NT2/D1 (cell line): ENCODE measurements at regions not wholly inside any gene's neighbourhood (a gene's known extent, or its start where the extent isn't known, plus 50 kb on each side); places are given as distances from the start of the nearest gene placed in this dataset.
"Not testable (repeated sequence)": the region's sequence is repeated elsewhere in the genome, so short reads cannot be mapped to it uniquely, and the experiment has no call there.

Experiments used
- DNase-seq: peaks from one replicate; pipeline ENCODE4 v3.0.0-alpha.2; 2011; ENCODE audit warnings: low read depth, low spot score
- H3K27me3 ChIP-seq: 2 replicates; pipeline ENCODE4 v1.6.0; 2011; ENCODE audit warnings: mild to moderate bottlenecking; ENCODE audit not compliant: insufficient read length, insufficient read depth
- H3K36me3 ChIP-seq: 2 replicates; pipeline ENCODE4 v1.6.1; 2011; ENCODE audit warnings: mild to moderate bottlenecking, low read length, mixed read lengths; ENCODE audit not compliant: insufficient read depth, insufficient read length
- H3K4me1 ChIP-seq: 2 replicates; pipeline ENCODE4 v1.5.1; 2011; ENCODE audit not compliant: insufficient read depth, insufficient read length
- H3K4me3 ChIP-seq: 2 replicates; pipeline ENCODE4 v1.5.1; 2011; ENCODE audit warnings: low read depth; ENCODE audit not compliant: insufficient read length
- H3K9ac ChIP-seq: 2 replicates; pipeline ENCODE4 v1.6.0; 2011; ENCODE audit warnings: low read depth; ENCODE audit not compliant: insufficient read length
- H3K9me3 ChIP-seq: 2 replicates; pipeline ENCODE4 v1.5.1; 2011; ENCODE audit warnings: mild to moderate bottlenecking, low read length; ENCODE audit not compliant: insufficient read depth
- SUZ12 ChIP-seq: IDR thresholded peaks from 2 replicates; pipeline ENCODE4 v1.6.1; 2011; ENCODE audit not compliant: insufficient read length, insufficient read depth; ENCODE audit errors: extremely low read depth
- YY1 ChIP-seq: IDR thresholded peaks from 2 replicates; pipeline ENCODE4 v1.6.1; 2011; ENCODE audit not compliant: insufficient read length, insufficient read depth
- ZNF274 ChIP-seq: IDR thresholded peaks from 2 replicates; pipeline ENCODE4 v1.6.1; 2011; ENCODE audit warnings: mild to moderate bottlenecking, low read depth, low read length

- TF ChIP-seq ZNF274 (no peak), SUZ12 (no peak), YY1 (no peak)
Measured at GRCh38 chr18:51486735-51487366, 289.4 kb upstream of the MEX3C start.

GRCh38 chr18:51490417-51490816 is 292.9 kb upstream of the MEX3C start:
- TF ChIP-seq ZNF274 = no peak
- no peak for TF ChIP-seq YY1
- no peak for TF ChIP-seq SUZ12
- no peak overlapping the region for H3K9ac ChIP-seq
- H3K4me1 ChIP-seq = no peaks in the 10 kb centered on the region
- no peaks in the 10 kb centered on the region for H3K27me3 ChIP-seq
- H3K9me3 ChIP-seq = no peaks in the 10 kb centered on the region
- no peaks in the 10 kb centered on the region for H3K36me3 ChIP-seq
- DNase-seq = no peak
- no peak overlapping the region for H3K4me3 ChIP-seq

More at GRCh38 chr18:51486735-51487366, 289.4 kb upstream of the MEX3C start:
- Histone ChIP-seq H3K9me3 (no peaks in the 10 kb centered on the region), H3K4me1 (no peaks in the 10 kb centered on the region), H3K27me3 (no peaks in the 10 kb centered on the region), H3K9ac (no peak overlapping the region), H3K36me3 (no peaks in the 10 kb centered on the region), H3K4me3 (no peak overlapping the region)
- DNase-seq = no peak

GRCh38 chr18:51490860-51491259 is 293.4 kb upstream of the MEX3C start:
- Histone ChIP-seq H3K9ac (no peak overlapping the region), H3K27me3 (no peaks in the 10 kb centered on the region), H3K36me3 (no peaks in the 10 kb centered on the region), H3K4me3 (no peak overlapping the region), H3K9me3 (no peaks in the 10 kb centered on the region), H3K4me1 (no peaks in the 10 kb centered on the region)
- no peak for DNase-seq
- TF ChIP-seq YY1 (no peak), ZNF274 (no peak), SUZ12 (no peak)

- Histone ChIP-seq H3K36me3 (no peaks in the 10 kb centered on the region), H3K27me3 (no peaks in the 10 kb centered on the region), H3K9ac (no peak overlapping the region), H3K9me3 (no peaks in the 10 kb centered on the region), H3K4me3 (no peak overlapping the region), H3K4me1 (no peaks in the 10 kb centered on the region)
- no peak for TF ChIP-seq SUZ12
- no peak for TF ChIP-seq ZNF274
- TF ChIP-seq YY1 = no peak
- no peak for DNase-seq
Measured at GRCh38 chr18:51491678-51492372, 294.3 kb upstream of the MEX3C start.

GRCh38 chr18:51498085-51498855 is 300.8 kb upstream of the MEX3C start:
- Histone ChIP-seq H3K4me3 (no peak overlapping the region), H3K9me3 (no peaks in the 10 kb centered on the region), H3K9ac (no peak overlapping the region), H3K4me1 (no peaks in the 10 kb centered on the region), H3K27me3 (no peaks in the 10 kb centered on the region), H3K36me3 (no peaks in the 10 kb centered on the region)
- no peak for DNase-seq
- TF ChIP-seq ZNF274 (no peak), SUZ12 (no peak), YY1 (no peak)

GRCh38 chr18:51503351-51503750 is 305.9 kb upstream of the MEX3C start:
- no peak for TF ChIP-seq YY1
- Histone ChIP-seq H3K4me1 (no peaks in the 10 kb centered on the region), H3K27me3 (no peaks in the 10 kb centered on the region), H3K9ac (no peak overlapping the region), H3K9me3 (peaks cover 12% of the 10 kb centered on the region; the same call in 1 of the 2 replicates), H3K36me3 (no peaks in the 10 kb centered on the region), H3K4me3 (no peak overlapping the region)
- DNase-seq = no peak

- peaks cover 15% of the 10 kb centered on the region; the same call in 1 of the 2 replicates for H3K9me3 ChIP-seq
- H3K36me3 ChIP-seq = no peaks in the 10 kb centered on the region
- TF ChIP-seq YY1 (no peak), ZNF274 (no peak), SUZ12 (no peak)
- H3K9ac ChIP-seq = no peak overlapping the region
- no peak for DNase-seq
- H3K4me1 ChIP-seq = no peaks in the 10 kb centered on the region
- no peak overlapping the region for H3K4me3 ChIP-seq
- no peaks in the 10 kb centered on the region for H3K27me3 ChIP-seq
Measured at GRCh38 chr18:51506811-51507210, 309.3 kb upstream of the MEX3C start.

GRCh38 chr18:51508410-51508809 is 310.9 kb upstream of the MEX3C start:
- H3K4me1 ChIP-seq, H3K9ac ChIP-seq, DNase-seq, H3K27me3 ChIP-seq, H3K36me3 ChIP-seq, H3K4me3 ChIP-seq: not testable (repeated sequence)
- peaks cover 15% of the 10 kb centered on the region; the same call in 1 of the 2 replicates for H3K9me3 ChIP-seq
